H1 (cell line): ENCODE measurements at regions not wholly inside any gene's neighbourhood (a gene's known extent, or its start where the extent isn't known, plus 50 kb on each side); places are given as distances from the start of the nearest gene placed in this dataset.
"Not testable (repeated sequence)": the region's sequence is repeated elsewhere in the genome, so short reads cannot be mapped to it uniquely, and the experiment has no call there.

ENCODE experiments used
- CTCF ChIA-PET: fragments of 300-600 bp; sonication (Branson Sonifier 250); formaldehyde crosslinking; loops from one replicate; lab custom pipeline; 2021; ENCODE audit not compliant: partially characterized antibody; lab: Charles Lee
- POLR2A ChIA-PET: fragments of 300-600 bp; sonication (Branson Sonifier 250); formaldehyde crosslinking; loops from one replicate; lab custom pipeline; 2021; ENCODE audit warnings: inconsistent platforms; ENCODE audit not compliant: partially characterized antibody; lab: Charles Lee
- DNase-seq, 2 experiments: peaks; one replicate each; pipeline versions ENCODE4 v3.0.0 to v3.0.0-alpha.2; 2010 to 2022; ENCODE audit warnings: low spot score in 2 of 2, low read depth in 1 of 2, mixed read lengths in 1 of 2
- FAIRE-seq: peaks from 2 replicates; lab custom pipeline; 2011; peaks lifted over from hg19 to GRCh38; lab: Jason Lieb, UNC
- H2AFZ ChIP-seq: 2 replicates; pipeline ENCODE4 v1.8.1; 2012; ENCODE audit warnings: low read length, inconsistent platforms
- H2AK5ac ChIP-seq: 2 replicates; pipeline ENCODE4 v1.6.1; 2013; ENCODE audit warnings: low read depth, low read length
- H2BK120ac ChIP-seq: replicated peaks from 2 replicates; pipeline ENCODE3; 2013; ENCODE audit warnings: low read depth, low read length, inconsistent platforms
- H2BK12ac ChIP-seq: 2 replicates; pipeline ENCODE4 v1.6.1; 2013; ENCODE audit warnings: low read depth, low read length
- H2BK15ac ChIP-seq: 2 replicates; pipeline ENCODE4 v1.6.1; 2013; ENCODE audit warnings: low read length
- H2BK20ac ChIP-seq: 2 replicates; pipeline ENCODE4 v1.6.1; 2013; ENCODE audit warnings: low read length
- H2BK5ac ChIP-seq: 2 replicates; pipeline ENCODE4 v1.6.1; 2013; ENCODE audit warnings: low read depth, low read length
- H3K14ac ChIP-seq: 2 replicates; pipeline ENCODE4 v1.6.1; 2013; ENCODE audit warnings: inconsistent platforms; ENCODE audit not compliant: insufficient read length
- H3K18ac ChIP-seq: 2 replicates; pipeline ENCODE4 v1.6.1; 2013; ENCODE audit warnings: low read length; ENCODE audit errors: extremely low read depth
- H3K23ac ChIP-seq: 2 replicates; pipeline ENCODE4 v1.6.1; 2013; ENCODE audit warnings: inconsistent platforms; ENCODE audit not compliant: insufficient read length
- H3K23me2 ChIP-seq: 2 replicates; pipeline ENCODE4 v1.6.1; 2013; ENCODE audit warnings: low read depth, low read length
- H3K27ac ChIP-seq: 2 replicates; pipeline ENCODE4 v1.6.1; 2011; ENCODE audit warnings: low read depth, low read length, inconsistent platforms
- H3K27me3 ChIP-seq, 4 experiments: replicated peaks in 1 of 4; 1 replicate in 1 of 4; 2 replicates in 3 of 4; pipeline versions ENCODE4 v1.6.1 to v1.8.1; 2011 to 2013; ENCODE audit warnings: low read length in 3 of 4, mild to moderate bottlenecking in 3 of 4, inconsistent platforms in 2 of 4, mixed read lengths in 2 of 4, moderate library complexity in 1 of 4; ENCODE audit not compliant: control insufficient read depth in 3 of 4, insufficient read depth in 3 of 4; ENCODE audit errors: extremely low read depth in 1 of 4
- H3K36me3 ChIP-seq, 4 experiments: 2 replicates each; pipeline versions ENCODE4 v1.6.1 to v1.8.1; 2011 to 2013; ENCODE audit warnings: mild to moderate bottlenecking in 4 of 4, low read length in 3 of 4, moderate library complexity in 2 of 4, control low read depth in 1 of 4, inconsistent platforms in 1 of 4; ENCODE audit not compliant: insufficient read depth in 4 of 4, control insufficient read depth in 2 of 4
- H3K4ac ChIP-seq: replicated peaks from 2 replicates; pipeline ENCODE3; 2013; ENCODE audit warnings: low read length, low read depth, mixed read lengths, inconsistent platforms; ENCODE audit not compliant: insufficient read length
- H3K4me1 ChIP-seq, 4 experiments: replicated peaks in 1 of 4; 1 replicate in 1 of 4; 2 replicates in 3 of 4; pipeline versions ENCODE4 v1.6.1 to v1.8.1; 2011 to 2013; ENCODE audit warnings: low read length in 3 of 4, inconsistent platforms in 2 of 4, mixed read lengths in 1 of 4; ENCODE audit not compliant: insufficient read depth in 4 of 4, control insufficient read depth in 3 of 4
- H3K4me2 ChIP-seq, 2 experiments: 2 replicates each; pipeline versions ENCODE4 v1.6.1 to v1.8.1; 2011 to 2013; ENCODE audit warnings: low read depth in 2 of 2, low read length in 2 of 2, control low read depth in 1 of 2, inconsistent platforms in 1 of 2, mild to moderate bottlenecking in 1 of 2; ENCODE audit not compliant: insufficient read depth in 1 of 2
- H3K4me3 ChIP-seq, 4 experiments: fragments of 200-600, 300-600 bp in 1 of 4; sonication (generic), shearing (Covaris generic), sonication (Bioruptor Twin) in 1 of 4; 2 replicates each; pipeline versions ENCODE4 v1.5.1 to v1.8.1; 2011 to 2016; ENCODE audit warnings: low read length in 4 of 4, low read depth in 3 of 4, control low read depth in 2 of 4, inconsistent platforms in 2 of 4, mild to moderate bottlenecking in 2 of 4, mixed read lengths in 1 of 4, moderate library complexity in 1 of 4; ENCODE audit not compliant: insufficient read depth in 2 of 4; ENCODE audit errors: extremely low read depth in 1 of 4
- H3K56ac ChIP-seq: replicated peaks from 2 replicates; pipeline ENCODE3; 2013; ENCODE audit warnings: low read depth, mild to moderate bottlenecking, mixed read lengths, low read length, inconsistent platforms; ENCODE audit not compliant: insufficient read length
- H3K79me1 ChIP-seq: 2 replicates; pipeline ENCODE4 v1.6.1; 2013; ENCODE audit warnings: low read depth, low read length, control low read depth
- H3K79me2 ChIP-seq, 2 experiments: 2 replicates each; pipeline versions ENCODE4 v1.6.1 to v1.8.1; 2012 to 2013; ENCODE audit warnings: low read length in 2 of 2, mild to moderate bottlenecking in 2 of 2, inconsistent platforms in 1 of 2; ENCODE audit not compliant: insufficient read depth in 2 of 2, control insufficient read depth in 1 of 2
- H3K9ac ChIP-seq, 4 experiments: replicated peaks in 1 of 4; 1 replicate in 1 of 4; 2 replicates in 3 of 4; pipeline versions ENCODE4 v1.6.1 to v1.8.1; 2011 to 2013; ENCODE audit warnings: low read depth in 3 of 4, low read length in 3 of 4, control low read depth in 2 of 4, mild to moderate bottlenecking in 2 of 4, moderate library complexity in 2 of 4, inconsistent platforms in 1 of 4; ENCODE audit errors: extremely low read depth in 1 of 4
- H3K9me3 ChIP-seq, 2 experiments: 2 replicates each; pipeline versions ENCODE4 v1.6.1 to v1.8.1; 2012 to 2013; ENCODE audit warnings: mild to moderate bottlenecking in 2 of 2, moderate library complexity in 2 of 2, control low read depth in 1 of 2, inconsistent platforms in 1 of 2, low read depth in 1 of 2, low read length in 1 of 2, mixed read lengths in 1 of 2; ENCODE audit not compliant: insufficient read depth in 2 of 2
- H4K20me1 ChIP-seq, 2 experiments: replicated peaks in 1 of 2; 2 replicates each; pipeline versions ENCODE3 to v1.8.1; 2011 to 2013; ENCODE audit warnings: inconsistent platforms in 2 of 2, low read length in 2 of 2, mild to moderate bottlenecking in 1 of 2; ENCODE audit not compliant: insufficient read depth in 2 of 2, control insufficient read depth in 1 of 2
- H4K5ac ChIP-seq: 2 replicates; pipeline ENCODE4 v1.6.1; 2013; ENCODE audit warnings: low read length, low read depth, mixed read lengths, inconsistent platforms; ENCODE audit not compliant: insufficient read length
- H4K8ac ChIP-seq: 2 replicates; pipeline ENCODE4 v1.8.0; 2013; ENCODE audit warnings: mild to moderate bottlenecking, moderate library complexity, low read length, inconsistent platforms; ENCODE audit not compliant: insufficient read depth; ENCODE audit errors: extremely low read depth
- H4K91ac ChIP-seq: replicated peaks from 2 replicates; pipeline ENCODE3; 2013; ENCODE audit warnings: low read length, mixed read lengths, inconsistent platforms; ENCODE audit not compliant: insufficient read length
- WGBS, 2 experiments: shearing (Covaris generic) in 1 of 2; methylation state at CpG; one replicate each; pipeline versions ENCODE4 v1.1.6 to v1.1.7; 2013 to 2015; ENCODE audit warnings: low lambda C conversion rate in 2 of 2, mixed read lengths in 2 of 2, inconsistent platforms in 1 of 2, low coverage in 1 of 2, missing lambda C conversion rate in 1 of 2; ENCODE audit not compliant: insufficient replicate concordance in 2 of 2, insufficient coverage in 1 of 2, insufficient read length in 1 of 2; ENCODE audit errors: extremely low coverage in 1 of 2, missing lambda C conversion rate in 1 of 2; 5-methylcytosine and 5-hydroxymethylcytosine counted together

- not testable (repeated sequence) for H2BK12ac ChIP-seq, H3K9ac ChIP-seq, H4K91ac ChIP-seq, H3K79me2 ChIP-seq, H2BK120ac ChIP-seq, H3K23ac ChIP-seq, DNase-seq, H2BK15ac ChIP-seq, H3K4me1 ChIP-seq, H4K5ac ChIP-seq, H2BK5ac ChIP-seq, H2AFZ ChIP-seq, H2AK5ac ChIP-seq, H3K23me2 ChIP-seq, H2BK20ac ChIP-seq, H3K18ac ChIP-seq, H3K27ac ChIP-seq, H3K56ac ChIP-seq, H3K27me3 ChIP-seq, H3K4me3 ChIP-seq, H3K4me2 ChIP-seq, H3K9me3 ChIP-seq, H3K36me3 ChIP-seq, FAIRE-seq, H3K4ac ChIP-seq, H4K20me1 ChIP-seq, H4K8ac ChIP-seq, H3K14ac ChIP-seq, H3K79me1 ChIP-seq
- CTCF ChIA-PET: interaction anchor here (1.3 to 1.8 kb wide), 2 partner anchors 12 to 53 kb away, joined by 4 to 9 read pairs; no protein-coding TSS in a partner anchor
- POLR2A ChIA-PET: interaction anchor here (2.1 kb wide), 1 partner anchor 38 kb away, joined by 4 read pairs; no protein-coding TSS in a partner anchor
- 90% methylated on average over 23 of the region's 26 CpGs; no CpG with 5 or more reads in 1 of the 2 experiments for WGBS, 2 experiments
Measured at GRCh38 chr5:36782612-36783011, 94.0 kb upstream of the NIPBL start.
